ENCODE measurements at regions not wholly inside any gene's neighbourhood (a gene's known extent, or its start where the extent isn't known, plus 50 kb on each side); places are given as distances from the start of the nearest gene placed in this dataset.
A peak's percentile ranks its signal among the peaks of the same experiment; 100 is the strongest.
"Not testable (repeated sequence)": the region's sequence is repeated elsewhere in the genome, so short reads cannot be mapped to it uniquely, and the experiment has no call there.

- DNase-seq: not testable (repeated sequence)
Measured at GRCh38 chrX:3872226-3872879, 158.9 kb upstream of the PRKX start.

- DNase-seq: not testable (repeated sequence)
Measured at GRCh38 chrX:3867067-3867831, 153.8 kb upstream of the PRKX start.

GRCh38 chrX:3858332-3858731 is 144.9 kb upstream of the PRKX start:
- not testable (repeated sequence) for DNase-seq

DNA sequence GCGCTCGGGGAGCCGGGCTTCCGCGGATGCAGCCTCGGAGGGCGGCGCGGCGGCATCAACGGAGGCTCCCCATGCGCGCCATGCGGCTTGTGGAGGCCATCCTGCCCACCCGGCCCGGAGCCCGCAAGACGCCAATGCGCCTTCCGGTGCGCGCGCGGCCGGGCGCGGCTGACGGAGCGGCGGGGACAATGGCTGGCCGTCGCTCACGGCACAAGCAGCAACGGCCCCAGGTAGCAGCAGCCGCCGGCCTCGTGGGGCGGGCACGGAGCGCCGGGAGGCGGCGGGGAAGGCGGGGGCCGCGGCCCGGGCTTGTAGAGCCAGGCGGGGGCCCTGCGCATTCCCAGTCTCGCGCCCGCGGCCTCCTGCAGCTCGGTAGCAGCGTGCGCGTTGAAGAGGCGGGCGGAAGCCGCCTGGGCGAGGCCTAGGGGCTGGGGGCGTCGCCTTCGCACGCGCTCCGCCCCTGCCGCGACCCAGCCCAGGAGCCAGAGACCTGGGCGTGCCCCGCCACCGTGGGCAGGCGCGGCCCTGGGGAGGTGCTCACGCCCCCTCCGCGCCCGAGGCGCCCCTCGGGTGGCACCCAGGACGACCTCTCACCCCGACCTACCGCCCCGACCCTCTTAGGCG is 130.2 kb upstream of the PRKX start:
- DNase-seq: not testable (repeated sequence)

DNA sequence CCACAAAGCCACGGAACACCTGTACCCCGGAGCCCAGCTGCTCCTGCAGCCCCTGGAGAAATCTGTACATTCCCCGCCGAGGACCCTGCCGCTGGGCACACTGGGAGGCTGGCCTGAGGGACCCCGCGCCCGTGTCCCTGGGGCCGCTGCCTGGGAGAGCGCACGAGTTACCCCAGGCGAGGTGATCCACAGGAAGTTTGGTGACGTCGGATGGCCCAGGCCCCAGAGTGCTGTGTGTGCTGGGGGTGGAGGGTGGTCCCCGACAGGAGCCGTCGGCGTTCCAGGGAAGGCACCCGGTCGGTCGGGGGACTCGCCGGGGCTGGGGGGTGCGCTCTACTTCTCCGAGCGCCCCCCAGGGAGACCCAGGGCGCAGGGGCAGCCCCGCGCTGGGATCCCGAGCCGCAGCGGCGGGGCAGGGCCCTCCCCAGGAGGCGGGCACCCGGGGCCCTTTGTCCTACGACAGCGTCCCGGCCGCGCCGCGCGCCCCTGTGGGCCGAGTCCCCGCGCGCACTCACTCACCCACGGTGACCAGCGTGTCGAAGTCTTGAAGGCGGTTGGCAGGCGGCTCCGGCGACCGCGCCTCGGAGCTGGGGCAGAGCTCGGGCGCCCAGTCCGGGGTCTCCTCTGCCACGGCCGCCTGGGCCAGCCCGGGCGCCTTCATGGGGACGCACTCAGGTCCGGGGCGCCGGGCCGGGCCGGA is 129.5 kb upstream of the PRKX start:
- DNase-seq: peak; percentile 1 to 6

GRCh38 chrX:3838754-3839153 is 125.3 kb upstream of the PRKX start:
- not testable (repeated sequence) for DNase-seq

DNA sequence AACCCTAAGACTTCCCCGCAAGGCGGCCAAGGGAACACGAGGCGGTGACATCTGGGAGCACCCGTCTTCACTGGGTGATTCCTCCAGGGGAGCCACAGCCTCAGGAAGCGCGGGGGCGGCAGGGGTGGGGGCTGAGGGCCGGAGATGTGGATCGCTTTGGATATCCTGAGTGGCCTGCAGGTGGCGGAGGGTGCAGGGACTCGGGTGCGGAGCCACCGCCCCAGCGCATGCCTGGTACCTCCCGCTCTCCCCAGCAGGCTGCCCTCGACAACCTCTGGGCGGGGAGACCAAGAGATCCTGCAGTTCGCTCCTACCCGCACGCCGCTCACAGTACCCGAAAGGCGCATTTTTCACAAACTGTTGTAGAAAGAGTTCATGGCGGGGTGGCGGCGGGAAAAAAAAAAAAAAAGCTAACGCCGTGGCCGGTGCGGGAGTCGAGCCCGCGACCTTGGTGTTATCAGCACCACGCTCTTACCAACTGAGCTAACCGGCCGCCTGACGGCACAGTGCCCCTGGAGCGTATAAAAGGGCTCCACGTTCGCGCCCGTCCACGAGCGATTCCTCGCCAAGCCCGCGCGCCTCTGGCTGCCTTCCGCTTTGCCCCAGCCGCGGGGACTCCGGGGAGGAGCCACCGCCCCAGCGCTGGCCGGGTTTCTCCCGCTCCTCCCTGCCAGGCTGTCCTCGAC is 124.7 kb upstream of the PRKX start:
- not testable (repeated sequence) for DNase-seq

- DNase-seq: not testable (repeated sequence)
Measured at GRCh38 chrX:3837211-3837610, 123.8 kb upstream of the PRKX start.

GRCh38 chrX:3833761-3834542 is 120.5 kb upstream of the PRKX start:
- DNase-seq: not testable (repeated sequence)

GRCh38 chrX:3830020-3830419 is 116.6 kb upstream of the PRKX start:
- DNase-seq: not testable (repeated sequence)

- DNase-seq: not testable (repeated sequence)
Measured at GRCh38 chrX:3829041-3829531, 115.6 kb upstream of the PRKX start.

- not testable (repeated sequence) for DNase-seq
Measured at GRCh38 chrX:3828378-3829040, 115.1 kb upstream of the PRKX start.

GRCh38 chrX:3824008-3824407 is 110.6 kb upstream of the PRKX start:
- DNase-seq: not testable (repeated sequence)

DNA sequence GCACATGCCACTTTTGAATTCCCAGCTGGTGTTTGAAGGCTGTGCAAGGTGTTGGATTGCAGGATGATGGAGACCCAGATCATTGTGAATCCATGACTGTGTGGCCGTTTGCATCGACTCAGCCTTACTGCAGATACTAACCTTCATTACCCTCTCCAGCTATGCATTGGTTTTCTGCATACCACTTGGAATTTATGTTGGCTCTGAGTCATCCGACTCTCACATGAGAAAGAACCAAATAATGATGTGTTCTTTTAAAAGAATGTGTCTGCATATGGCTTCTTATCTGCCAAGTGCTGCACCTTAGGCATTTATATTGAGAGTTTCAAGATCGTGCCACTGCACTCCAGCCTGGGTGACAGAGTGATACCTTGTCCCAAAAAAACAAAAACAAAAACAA is 106.7 kb upstream of the PRKX start:
- DNase-seq: no peak
- TF ChIP-seq GATA1 (IDR thresholded peaks at IDR 0.05; ENCODE audit: low read depth, low read length): no peak

GRCh38 chrX:3817480-3817879 is 104.0 kb upstream of the PRKX start:
- not testable (repeated sequence) for DNase-seq

Data from erythroblast (primary cell).